ENCODE measurements at regions not wholly inside any gene's neighbourhood (a gene's known extent, or its start where the extent isn't known, plus 50 kb on each side); places are given as distances from the start of the nearest gene placed in this dataset.

GRCh38 chr2:194090251-194090905 lies 1566.6 kb upstream of the SLC39A10 start:
- TF ChIP-seq EZH2phosphoT487 (IDR thresholded peaks at IDR 0.05; ENCODE audit: low read length) = no peak
- TF ChIP-seq, protein P1, sequence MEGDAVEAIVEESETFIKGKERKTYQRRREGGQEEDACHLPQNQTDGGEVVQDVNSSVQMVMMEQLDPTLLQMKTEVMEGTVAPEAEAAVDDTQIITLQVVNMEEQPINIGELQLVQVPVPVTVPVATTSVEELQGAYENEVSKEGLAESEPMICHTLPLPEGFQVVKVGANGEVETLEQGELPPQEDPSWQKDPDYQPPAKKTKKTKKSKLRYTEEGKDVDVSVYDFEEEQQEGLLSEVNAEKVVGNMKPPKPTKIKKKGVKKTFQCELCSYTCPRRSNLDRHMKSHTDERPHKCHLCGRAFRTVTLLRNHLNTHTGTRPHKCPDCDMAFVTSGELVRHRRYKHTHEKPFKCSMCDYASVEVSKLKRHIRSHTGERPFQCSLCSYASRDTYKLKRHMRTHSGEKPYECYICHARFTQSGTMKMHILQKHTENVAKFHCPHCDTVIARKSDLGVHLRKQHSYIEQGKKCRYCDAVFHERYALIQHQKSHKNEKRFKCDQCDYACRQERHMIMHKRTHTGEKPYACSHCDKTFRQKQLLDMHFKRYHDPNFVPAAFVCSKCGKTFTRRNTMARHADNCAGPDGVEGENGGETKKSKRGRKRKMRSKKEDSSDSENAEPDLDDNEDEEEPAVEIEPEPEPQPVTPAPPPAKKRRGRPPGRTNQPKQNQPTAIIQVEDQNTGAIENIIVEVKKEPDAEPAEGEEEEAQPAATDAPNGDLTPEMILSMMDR (IDR thresholded peaks at IDR 0.05; ENCODE audit: low read length) = no peak
